Epithelial cell of proximal tubule (primary cell): ENCODE measurements at regions not wholly inside any gene's neighbourhood (a gene's known extent, or its start where the extent isn't known, plus 50 kb on each side); places are given as distances from the start of the nearest gene placed in this dataset.

Source experiments
- DNase-seq: peaks from one replicate; pipeline ENCODE4 v3.0.0-alpha.2; 2011; ENCODE audit warnings: low read depth
- H3K4me3 ChIP-seq: 2 replicates; pipeline ENCODE4 v1.5.1; 2011; ENCODE audit warnings: low read depth, mild to moderate bottlenecking, low read length
- CTCF ChIP-seq: conservative IDR thresholded peaks from 2 replicates; pipeline ENCODE4 v1.5.1; 2012; ENCODE audit warnings: low read depth, mild to moderate bottlenecking, low read length

- no peak overlapping the region for H3K4me3 ChIP-seq
- DNase-seq: no peak
- no peak for TF ChIP-seq CTCF
Measured at GRCh38 chr14:30177781-30178180, 250.1 kb upstream of the PRKD1 start.

- DNase-seq: no peak
- no peak overlapping the region for H3K4me3 ChIP-seq
- no peak for TF ChIP-seq CTCF
Measured at GRCh38 chr14:30179381-30180130, 251.9 kb upstream of the PRKD1 start.

- TF ChIP-seq CTCF: no peak
- H3K4me3 ChIP-seq: no peak overlapping the region
- no peak for DNase-seq
Measured at GRCh38 chr14:30180219-30180618, 252.6 kb upstream of the PRKD1 start.

- TF ChIP-seq CTCF: peak; percentile 33
- H3K4me3 ChIP-seq: no peak overlapping the region
- DNase-seq: no peak
Measured at GRCh38 chr14:30185832-30186231, 258.2 kb upstream of the PRKD1 start.

GRCh38 chr14:30191639-30192279 is 264.1 kb upstream of the PRKD1 start:
- no peak for TF ChIP-seq CTCF

GRCh38 chr14:30193101-30193500 is 265.5 kb upstream of the PRKD1 start:
- no peak for TF ChIP-seq CTCF
- no peak for DNase-seq
- no peak overlapping the region for H3K4me3 ChIP-seq

More at GRCh38 chr14:30191639-30192279, 264.1 kb upstream of the PRKD1 start:
- no peak overlapping the region for H3K4me3 ChIP-seq
- no peak for DNase-seq
